Activated CD8-positive, alpha-beta memory T cell treated with anti-CD3 and anti-CD28 coated beads, Interleukin-2, amount 10 ng/mL, durations not matched to agents 7 days and 5 days (primary cell): ENCODE measurements at regions not wholly inside any gene's neighbourhood (a gene's known extent, or its start where the extent isn't known, plus 50 kb on each side); places are given as distances from the start of the nearest gene placed in this dataset.

Experiments used
- ATAC-seq: fragments of 150-1000 bp; cut with Tn5 transposase; one replicate; pipeline ENCODE4 v1.10.0; 2021; ENCODE audit warnings: moderate library complexity
- CTCF ChIA-PET: fragments of 350-600 bp; sonication (Branson Sonifier 250); formaldehyde crosslinking; loops from one replicate; lab custom pipeline; 2021; ENCODE audit warnings: antibody characterized with exemption; lab: Charles Lee
- DNase-seq: peaks from one replicate; pipeline ENCODE4 v3.0.0-alpha.2; 2020
- H3K27ac Mint-ChIP-seq: one replicate; pipeline ENCODE4 v1.8.0; 2021; ENCODE audit warnings: mild to moderate bottlenecking, mixed read lengths
- H3K27me3 Mint-ChIP-seq: one replicate; pipeline ENCODE4 v1.8.0; 2021; ENCODE audit warnings: mixed read lengths
- H3K36me3 Mint-ChIP-seq: one replicate; pipeline ENCODE4 v1.8.0; 2021; ENCODE audit warnings: mild to moderate bottlenecking, mixed read lengths
- H3K4me1 Mint-ChIP-seq: one replicate; pipeline ENCODE4 v1.8.0; 2021; ENCODE audit warnings: mixed read lengths
- H3K4me3 Mint-ChIP-seq: one replicate; pipeline ENCODE4 v1.8.0; 2021; ENCODE audit warnings: mild to moderate bottlenecking, moderate library complexity, mixed read lengths
- H3K9me3 Mint-ChIP-seq: one replicate; pipeline ENCODE4 v1.8.0; 2022; ENCODE audit warnings: low read depth, mixed read lengths

GRCh38 chr21:19807201-19807600, 1191.0 kb upstream of the NCAM2 start:
- Mint-ChIP-seq H3K27me3 (no peaks in the 10 kb centered on the region), H3K36me3 (no peaks in the 10 kb centered on the region), H3K4me1 (no peaks in the 10 kb centered on the region), H3K4me3 (no peak overlapping the region), H3K9me3 (no peaks in the 10 kb centered on the region), H3K27ac (no peak overlapping the region)
- no peak for ATAC-seq
- DNase-seq, result no peak
- CTCF ChIA-PET, result no interaction called here

- Mint-ChIP-seq H3K27me3 (no peaks in the 10 kb centered on the region), H3K27ac (no peak overlapping the region), H3K4me3 (no peak overlapping the region), H3K9me3 (peaks cover 4% of the 10 kb centered on the region), H3K4me1 (no peaks in the 10 kb centered on the region), H3K36me3 (no peaks in the 10 kb centered on the region)
- CTCF ChIA-PET, result no interaction called here
- ATAC-seq (no peak), DNase-seq (no peak)
Observed at GRCh38 chr21:19810779-19811178, 1187.4 kb upstream of the NCAM2 start.

- no peaks in the 10 kb centered on the region for H3K27me3 Mint-ChIP-seq
- CTCF ChIA-PET, result no interaction called here
- H3K9me3 Mint-ChIP-seq, result peaks cover 11% of the 10 kb centered on the region
- no peak for DNase-seq
- no peaks in the 10 kb centered on the region for H3K4me1 Mint-ChIP-seq
- ATAC-seq, result no peak
- H3K4me3 Mint-ChIP-seq, result no peak overlapping the region
- no peak overlapping the region for H3K27ac Mint-ChIP-seq
- H3K36me3 Mint-ChIP-seq, result no peaks in the 10 kb centered on the region
Observed at GRCh38 chr21:19830446-19830845, 1167.8 kb upstream of the NCAM2 start.

DNA sequence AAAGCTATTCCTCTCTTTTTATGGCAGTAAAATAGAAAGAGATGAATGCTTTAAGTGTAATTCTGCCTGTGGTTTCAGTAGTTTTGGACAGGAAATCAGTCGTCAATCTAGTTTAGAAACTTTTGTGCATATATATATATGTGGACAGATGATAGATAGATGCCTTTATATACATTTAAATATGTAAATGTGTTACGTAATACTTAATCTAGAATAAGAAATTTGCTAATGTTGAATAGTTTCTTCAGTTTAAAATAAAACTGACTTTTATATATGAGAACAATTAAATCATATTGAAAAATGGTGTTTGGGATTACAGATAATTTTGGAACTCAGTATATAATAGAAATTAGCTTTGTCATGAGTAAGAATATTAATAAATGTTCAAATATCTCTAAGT, 1165.7 kb upstream of the NCAM2 start:
- H3K9me3 Mint-ChIP-seq, result peaks cover 9% of the 10 kb centered on the region
- no peaks in the 10 kb centered on the region for H3K36me3 Mint-ChIP-seq
- no peak for DNase-seq
- H3K4me3 Mint-ChIP-seq, result no peak overlapping the region
- H3K27ac Mint-ChIP-seq, result no peak overlapping the region
- CTCF ChIA-PET, result no interaction called here
- H3K4me1 Mint-ChIP-seq, result no peaks in the 10 kb centered on the region
- no peak for ATAC-seq
- H3K27me3 Mint-ChIP-seq, result no peaks in the 10 kb centered on the region

DNA sequence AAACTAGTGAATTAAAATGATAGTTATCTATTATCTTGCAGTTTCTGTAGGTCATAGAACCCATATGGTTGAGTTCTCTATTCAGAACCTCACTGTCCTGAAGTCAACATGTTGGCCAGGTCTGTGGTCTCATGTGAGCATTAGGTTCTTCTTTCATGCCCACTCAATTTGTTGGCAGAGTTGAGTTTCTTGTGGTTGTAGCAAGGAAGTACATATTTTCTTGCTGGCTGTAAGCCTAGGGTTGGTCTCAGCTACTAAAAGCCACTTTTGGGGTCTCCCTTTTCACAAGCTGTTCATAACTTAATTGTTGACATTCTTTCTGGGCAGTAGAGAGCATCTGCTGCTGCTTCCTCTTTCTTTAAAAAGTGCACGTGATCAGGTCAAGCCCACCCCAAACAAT, 1165.1 kb upstream of the NCAM2 start:
- no peak overlapping the region for H3K27ac Mint-ChIP-seq
- H3K27me3 Mint-ChIP-seq, result no peaks in the 10 kb centered on the region

DNA sequence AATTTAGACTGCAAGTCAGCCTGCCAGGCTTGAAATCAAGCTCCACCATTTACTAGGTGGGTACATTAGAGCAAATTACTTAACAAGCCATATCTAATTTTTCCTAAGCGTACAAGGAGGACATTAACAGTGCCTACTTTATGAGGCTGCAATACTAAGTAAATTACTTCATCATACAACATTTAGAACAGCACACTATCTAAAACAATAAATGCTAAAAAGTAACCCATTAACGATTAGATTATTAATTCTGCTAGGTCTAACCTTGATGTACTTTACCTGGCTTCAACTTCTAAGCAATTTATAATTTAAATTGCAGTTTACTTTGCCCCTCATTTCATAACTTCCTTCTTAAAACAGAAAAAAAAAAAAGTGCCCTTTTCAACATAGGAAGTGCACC, 1155.6 kb upstream of the NCAM2 start:
- H3K9me3 Mint-ChIP-seq, result peaks cover 15% of the 10 kb centered on the region
- H3K27me3 Mint-ChIP-seq, result no peaks in the 10 kb centered on the region
- H3K27ac Mint-ChIP-seq, result no peak overlapping the region
- CTCF ChIA-PET, result no interaction called here
- DNase-seq, result no peak
- no peaks in the 10 kb centered on the region for H3K36me3 Mint-ChIP-seq
- H3K4me3 Mint-ChIP-seq, result no peak overlapping the region
- H3K4me1 Mint-ChIP-seq, result no peaks in the 10 kb centered on the region
- no peak for ATAC-seq

More for the DNA sequence above, 1165.1 kb upstream of the NCAM2 start:
- DNase-seq, result no peak
- CTCF ChIA-PET, result no interaction called here
- no peak for ATAC-seq
- Mint-ChIP-seq H3K4me3 (no peak overlapping the region), H3K4me1 (no peaks in the 10 kb centered on the region), H3K36me3 (no peaks in the 10 kb centered on the region), H3K9me3 (peaks cover 11% of the 10 kb centered on the region)

DNA sequence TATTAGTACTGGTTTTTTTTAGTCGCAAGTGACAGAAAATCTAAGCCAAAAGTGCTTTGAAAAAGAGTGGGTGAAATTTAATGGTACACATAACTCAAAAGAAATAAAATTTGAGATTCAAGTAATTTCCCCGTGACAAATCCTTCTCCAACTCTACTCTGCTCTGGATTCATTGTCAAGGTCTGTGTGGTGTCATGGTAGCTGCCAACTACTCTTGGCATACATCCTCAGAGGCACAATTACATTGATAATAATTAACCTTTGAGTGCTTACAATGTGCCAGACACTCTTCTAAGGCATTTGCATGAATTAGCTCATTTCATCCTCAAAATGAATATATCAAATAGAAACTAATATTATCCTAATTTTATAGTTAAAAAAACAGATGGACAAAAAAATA, 1153.9 kb upstream of the NCAM2 start:
- no peaks in the 10 kb centered on the region for H3K36me3 Mint-ChIP-seq
- DNase-seq (no peak), ATAC-seq (no peak)
- CTCF ChIA-PET, result no interaction called here
- peaks cover 6% of the 10 kb centered on the region for H3K9me3 Mint-ChIP-seq
- H3K4me1 Mint-ChIP-seq, result no peaks in the 10 kb centered on the region
- no peak overlapping the region for H3K4me3 Mint-ChIP-seq
- H3K27me3 Mint-ChIP-seq, result no peaks in the 10 kb centered on the region
- no peak overlapping the region for H3K27ac Mint-ChIP-seq

DNA sequence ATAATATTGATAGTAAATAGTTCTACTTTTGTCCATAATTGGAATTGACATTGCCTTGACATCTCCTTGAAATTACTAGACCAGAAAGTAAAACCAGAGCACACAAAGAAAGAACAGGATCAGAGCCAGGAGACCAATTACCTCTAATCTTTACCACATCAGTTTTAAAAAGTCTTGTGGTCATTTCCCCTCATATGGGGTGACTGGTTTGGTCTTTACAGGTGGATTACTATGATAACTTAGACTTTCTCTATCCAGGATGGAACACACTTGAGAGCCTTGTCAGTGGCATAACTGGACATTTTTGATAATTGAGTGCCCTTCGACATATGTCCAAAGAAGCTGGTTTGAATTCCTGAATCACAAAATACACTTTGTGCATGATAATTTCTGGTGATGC, 1148.1 kb upstream of the NCAM2 start:
- H3K36me3 Mint-ChIP-seq, result no peaks in the 10 kb centered on the region
- CTCF ChIA-PET, result no interaction called here
- no peak overlapping the region for H3K27ac Mint-ChIP-seq
- H3K9me3 Mint-ChIP-seq, result peaks cover 13% of the 10 kb centered on the region
- DNase-seq (no peak), ATAC-seq (no peak)
- H3K4me3 Mint-ChIP-seq, result no peak overlapping the region
- no peaks in the 10 kb centered on the region for H3K27me3 Mint-ChIP-seq
- no peaks in the 10 kb centered on the region for H3K4me1 Mint-ChIP-seq

- CTCF ChIA-PET, result no interaction called here
- Mint-ChIP-seq H3K9me3 (peaks cover 17% of the 10 kb centered on the region), H3K4me3 (no peak overlapping the region), H3K36me3 (no peaks in the 10 kb centered on the region), H3K27ac (no peak overlapping the region), H3K4me1 (no peaks in the 10 kb centered on the region), H3K27me3 (no peaks in the 10 kb centered on the region)
- no peak for ATAC-seq
- DNase-seq, result no peak
Observed at GRCh38 chr21:19853061-19853460, 1145.1 kb upstream of the NCAM2 start.

- Mint-ChIP-seq H3K4me3 (no peak overlapping the region), H3K27me3 (no peaks in the 10 kb centered on the region), H3K36me3 (no peaks in the 10 kb centered on the region), H3K9me3 (peaks cover 15% of the 10 kb centered on the region), H3K27ac (no peak overlapping the region), H3K4me1 (no peaks in the 10 kb centered on the region)
- CTCF ChIA-PET, result no interaction called here
- ATAC-seq (no peak), DNase-seq (no peak)
Observed at GRCh38 chr21:19853709-19854575, 1144.3 kb upstream of the NCAM2 start.

- DNase-seq (no peak), ATAC-seq (no peak)
- H3K9me3 Mint-ChIP-seq, result peaks cover 15% of the 10 kb centered on the region
- H3K4me3 Mint-ChIP-seq, result no peak overlapping the region
- no peaks in the 10 kb centered on the region for H3K27me3 Mint-ChIP-seq
- H3K4me1 Mint-ChIP-seq, result no peaks in the 10 kb centered on the region
- H3K36me3 Mint-ChIP-seq, result no peaks in the 10 kb centered on the region
- H3K27ac Mint-ChIP-seq, result no peak overlapping the region
- CTCF ChIA-PET, result no interaction called here
Observed at GRCh38 chr21:19855522-19855921, 1142.7 kb upstream of the NCAM2 start.

DNA sequence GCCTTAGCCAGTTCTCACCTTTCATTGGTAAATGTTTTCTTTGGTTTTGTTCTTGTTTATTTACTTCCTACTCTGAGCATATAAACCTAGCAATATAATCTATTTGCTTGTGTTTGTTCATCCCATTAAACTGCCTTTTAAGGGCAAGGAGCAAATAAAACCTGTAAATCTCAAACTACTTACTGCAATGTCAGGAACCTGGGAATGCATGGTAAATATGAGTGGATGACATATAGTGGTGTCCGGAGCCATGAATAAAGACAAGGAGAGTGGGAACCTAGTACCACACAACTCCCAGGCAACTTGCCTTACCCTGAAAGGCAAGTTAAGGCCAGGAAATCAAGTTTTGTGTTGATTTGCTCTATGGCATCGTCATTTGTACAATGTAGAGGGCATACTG, 1133.7 kb upstream of the NCAM2 start:
- no peaks in the 10 kb centered on the region for H3K36me3 Mint-ChIP-seq
- no peak overlapping the region for H3K4me3 Mint-ChIP-seq
- no peak overlapping the region for H3K27ac Mint-ChIP-seq

DNA sequence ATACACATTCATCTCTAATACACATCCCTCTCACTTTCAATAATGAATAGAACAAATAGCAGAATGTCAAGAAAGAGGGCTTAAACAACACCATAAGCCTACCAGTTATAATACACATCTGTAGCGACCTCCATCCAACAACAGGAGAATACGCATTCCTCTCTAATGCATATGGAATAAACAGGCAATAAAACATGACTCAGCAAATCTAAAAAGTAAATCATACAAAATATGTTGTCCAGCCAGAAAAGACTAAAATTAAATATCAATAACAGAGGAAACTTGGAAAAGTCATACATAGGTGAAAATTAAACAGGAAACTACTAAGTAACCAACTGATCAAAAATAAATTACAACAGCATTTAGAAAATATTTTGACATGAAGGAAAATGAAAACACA, 1127.5 kb upstream of the NCAM2 start:
- H3K27ac Mint-ChIP-seq, result no peak overlapping the region
- CTCF ChIA-PET, result no interaction called here
- ATAC-seq (no peak), DNase-seq (no peak)
- no peaks in the 10 kb centered on the region for H3K27me3 Mint-ChIP-seq
- no peaks in the 10 kb centered on the region for H3K36me3 Mint-ChIP-seq
- peaks cover 6% of the 10 kb centered on the region for H3K9me3 Mint-ChIP-seq
- no peak overlapping the region for H3K4me3 Mint-ChIP-seq
- H3K4me1 Mint-ChIP-seq, result no peaks in the 10 kb centered on the region

More for the DNA sequence above, 1133.7 kb upstream of the NCAM2 start:
- Mint-ChIP-seq H3K4me1 (no peaks in the 10 kb centered on the region), H3K27me3 (no peaks in the 10 kb centered on the region), H3K9me3 (peaks cover 7% of the 10 kb centered on the region)
- no peak for ATAC-seq
- no peak for DNase-seq
- CTCF ChIA-PET, result no interaction called here

- H3K27me3 Mint-ChIP-seq, result no peaks in the 10 kb centered on the region
- CTCF ChIA-PET, result no interaction called here
Observed at GRCh38 chr21:19874521-19874920, 1123.7 kb upstream of the NCAM2 start.

More at GRCh38 chr21:19874521-19874920, 1123.7 kb upstream of the NCAM2 start:
- DNase-seq, result no peak
- H3K27ac Mint-ChIP-seq, result no peak overlapping the region
- ATAC-seq, result no peak
- no peak overlapping the region for H3K4me3 Mint-ChIP-seq
- H3K4me1 Mint-ChIP-seq, result no peaks in the 10 kb centered on the region
- no peaks in the 10 kb centered on the region for H3K36me3 Mint-ChIP-seq
- H3K9me3 Mint-ChIP-seq, result peaks cover 6% of the 10 kb centered on the region
